ENCODE measurements at regions not wholly inside any gene's neighbourhood (a gene's known extent, or its start where the extent isn't known, plus 50 kb on each side); places are given as distances from the start of the nearest gene placed in this dataset.

DNA sequence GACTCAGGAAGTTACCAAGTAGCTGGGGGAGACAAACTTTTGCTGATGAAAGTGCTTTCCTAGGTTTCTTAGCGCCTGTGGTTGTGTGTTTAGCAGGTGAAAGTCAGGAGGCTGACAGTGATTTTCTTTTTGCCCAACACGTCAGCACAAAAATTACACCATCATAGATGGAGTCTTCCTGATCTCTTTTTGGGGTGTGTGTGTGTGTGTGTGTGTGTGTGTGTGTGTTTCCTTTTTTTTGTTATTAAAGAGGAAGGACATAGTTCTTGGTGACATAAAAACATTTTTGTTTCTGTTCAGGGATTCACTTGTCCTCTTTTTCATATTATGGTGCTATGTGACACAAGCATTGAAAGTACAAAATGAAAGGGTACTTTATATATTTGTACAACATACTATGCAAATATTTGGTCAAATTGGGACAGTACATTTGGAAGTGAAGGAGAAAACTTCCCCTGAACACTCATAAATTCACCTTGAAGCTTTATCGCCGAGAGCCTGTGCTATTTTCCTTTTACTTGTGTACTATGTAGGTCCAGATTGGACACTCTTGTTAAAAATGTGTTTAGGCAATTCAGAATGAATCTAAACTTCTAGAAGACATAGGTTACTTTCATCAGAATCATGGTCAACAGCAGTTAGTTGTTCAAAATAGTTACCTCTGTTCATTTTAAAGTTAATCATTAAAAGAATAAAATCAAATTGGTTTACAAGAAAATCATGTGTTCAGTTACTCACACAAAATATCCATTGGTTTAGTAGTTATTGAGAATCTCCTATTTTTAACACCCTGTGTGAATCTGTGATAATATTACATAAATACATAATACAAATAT lies 491.9 kb downstream of the IRS1 start:
- TF ChIP-seq POLR2AphosphoS2 (IDR thresholded peaks at IDR 0.05; ENCODE audit: low read depth, low read length): no peak
- TF ChIP-seq ZNF501 (CRISPR knock-in tag; IDR thresholded peaks at IDR 0.05): no peak
- TF ChIP-seq, protein P1, sequence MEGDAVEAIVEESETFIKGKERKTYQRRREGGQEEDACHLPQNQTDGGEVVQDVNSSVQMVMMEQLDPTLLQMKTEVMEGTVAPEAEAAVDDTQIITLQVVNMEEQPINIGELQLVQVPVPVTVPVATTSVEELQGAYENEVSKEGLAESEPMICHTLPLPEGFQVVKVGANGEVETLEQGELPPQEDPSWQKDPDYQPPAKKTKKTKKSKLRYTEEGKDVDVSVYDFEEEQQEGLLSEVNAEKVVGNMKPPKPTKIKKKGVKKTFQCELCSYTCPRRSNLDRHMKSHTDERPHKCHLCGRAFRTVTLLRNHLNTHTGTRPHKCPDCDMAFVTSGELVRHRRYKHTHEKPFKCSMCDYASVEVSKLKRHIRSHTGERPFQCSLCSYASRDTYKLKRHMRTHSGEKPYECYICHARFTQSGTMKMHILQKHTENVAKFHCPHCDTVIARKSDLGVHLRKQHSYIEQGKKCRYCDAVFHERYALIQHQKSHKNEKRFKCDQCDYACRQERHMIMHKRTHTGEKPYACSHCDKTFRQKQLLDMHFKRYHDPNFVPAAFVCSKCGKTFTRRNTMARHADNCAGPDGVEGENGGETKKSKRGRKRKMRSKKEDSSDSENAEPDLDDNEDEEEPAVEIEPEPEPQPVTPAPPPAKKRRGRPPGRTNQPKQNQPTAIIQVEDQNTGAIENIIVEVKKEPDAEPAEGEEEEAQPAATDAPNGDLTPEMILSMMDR (CRISPR knock-in tag; IDR thresholded peaks at IDR 0.05): no peak
- TF ChIP-seq ZNF138 (CRISPR knock-in tag; IDR thresholded peaks at IDR 0.05; ENCODE audit: low read depth): no peak
- no peak for TF ChIP-seq ATAD3A (CRISPR knock-in tag; IDR thresholded peaks at IDR 0.05)
- TF ChIP-seq CREB1 (IDR thresholded peaks at IDR 0.05): no peak
- no peak for TF ChIP-seq CREB1 (CRISPR knock-in tag; IDR thresholded peaks at IDR 0.05)
- no peak for TF ChIP-seq CBFB (CRISPR knock-in tag; IDR thresholded peaks at IDR 0.05)
- TF ChIP-seq ZNF20 (CRISPR knock-in tag; IDR thresholded peaks at IDR 0.05): no peak
- no peak for TF ChIP-seq GABPA (IDR thresholded peaks at IDR 0.05; ENCODE audit: low read depth, low read length)
- TF ChIP-seq GABPA (CRISPR knock-in tag; IDR thresholded peaks at IDR 0.05; ENCODE audit: low read depth): no peak
- no peak for TF ChIP-seq JUND (CRISPR knock-in tag; IDR thresholded peaks at IDR 0.05)
- TF ChIP-seq RFXANK (CRISPR knock-in tag; IDR thresholded peaks at IDR 0.05): no peak
